Osteoblast (primary cell): ENCODE measurements at regions not wholly inside any gene's neighbourhood (a gene's known extent, or its start where the extent isn't known, plus 50 kb on each side); places are given as distances from the start of the nearest gene placed in this dataset.

ENCODE experiments used
- DNase-seq: peaks from one replicate; pipeline ENCODE4 v3.0.0; 2011; ENCODE audit warnings: low spot score, mixed read lengths; ENCODE audit not compliant: insufficient read length; ENCODE audit errors: missing footprints
- H2AFZ ChIP-seq: 2 replicates; pipeline ENCODE4 v1.6.0; 2011; ENCODE audit warnings: mild to moderate bottlenecking, low read length
- H3K27ac ChIP-seq: 2 replicates; pipeline ENCODE4 v1.5.1; 2011; ENCODE audit warnings: mild to moderate bottlenecking, low read depth, low read length, moderate library complexity
- H3K27me3 ChIP-seq: 2 replicates; pipeline ENCODE4 v1.6.0; 2012; ENCODE audit warnings: mild to moderate bottlenecking, control low read depth, inconsistent platforms, low read length, moderate library complexity; ENCODE audit not compliant: insufficient read depth
- H3K36me3 ChIP-seq: 2 replicates; pipeline ENCODE4 v1.5.1; 2011; ENCODE audit warnings: mild to moderate bottlenecking, low read length, control low read depth, moderate library complexity; ENCODE audit not compliant: insufficient read depth
- H3K4me1 ChIP-seq: 2 replicates; pipeline ENCODE4 v1.5.1; 2011; ENCODE audit warnings: mild to moderate bottlenecking, low read length, control low read depth, moderate library complexity; ENCODE audit not compliant: insufficient read depth
- H3K4me2 ChIP-seq: 2 replicates; pipeline ENCODE4 v1.6.0; 2011; ENCODE audit warnings: mild to moderate bottlenecking, low read length; ENCODE audit not compliant: insufficient read depth
- H3K4me3 ChIP-seq: fragments of 200-600 bp; sonication (generic); 3 replicates; pipeline ENCODE4 v1.5.1; 2012; ENCODE audit warnings: mild to moderate bottlenecking, low read length, inconsistent platforms; ENCODE audit not compliant: insufficient read depth
- H3K79me2 ChIP-seq: 2 replicates; pipeline ENCODE4 v1.6.0; 2012; ENCODE audit warnings: mild to moderate bottlenecking, low read length, control low read depth, inconsistent platforms; ENCODE audit not compliant: insufficient read depth
- H3K9me3 ChIP-seq: 2 replicates; pipeline ENCODE4 v1.5.1; 2011; ENCODE audit warnings: low read depth, low read length, control low read depth
- H4K20me1 ChIP-seq: 2 replicates; pipeline ENCODE4 v1.6.0; 2012; ENCODE audit warnings: mild to moderate bottlenecking, low read length, control low read depth; ENCODE audit not compliant: insufficient read depth
- TF ChIP-seq, protein P1 (sequence below): IDR thresholded peaks from 2 replicates; pipeline ENCODE4 v1.5.1; 2011; ENCODE audit warnings: mild to moderate bottlenecking, low read depth, low read length, moderate library complexity; ENCODE audit errors: extremely low read depth

DNA sequence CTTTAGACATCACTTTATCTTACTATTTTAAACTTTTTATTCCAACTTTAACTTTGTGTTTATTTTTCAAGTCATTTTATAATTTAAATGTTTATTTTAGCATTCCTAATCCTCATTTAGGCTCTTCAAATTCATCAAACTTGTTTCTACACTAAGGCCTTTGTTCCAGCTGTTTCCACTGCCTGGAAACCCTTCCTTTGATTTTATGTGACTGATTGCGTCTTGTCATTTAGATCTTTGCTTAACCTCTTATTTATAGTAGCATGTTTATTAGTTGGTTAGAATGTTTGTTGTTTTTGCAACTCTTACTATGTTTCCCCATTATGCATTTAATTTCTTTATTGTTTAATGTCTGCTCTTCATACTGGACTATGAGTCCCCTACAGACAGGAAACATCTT is 132.0 kb downstream of the FAM181B start:
- H4K20me1 ChIP-seq, result no peaks in the 10 kb centered on the region
- no peak overlapping the region for H3K4me3 ChIP-seq
- no peaks in the 10 kb centered on the region for H3K27me3 ChIP-seq
- H3K4me1 ChIP-seq, result no peaks in the 10 kb centered on the region
- H2AFZ ChIP-seq, result no peak overlapping the region
- H3K4me2 ChIP-seq, result no peak overlapping the region
- no peak for DNase-seq
- TF ChIP-seq, protein P1, sequence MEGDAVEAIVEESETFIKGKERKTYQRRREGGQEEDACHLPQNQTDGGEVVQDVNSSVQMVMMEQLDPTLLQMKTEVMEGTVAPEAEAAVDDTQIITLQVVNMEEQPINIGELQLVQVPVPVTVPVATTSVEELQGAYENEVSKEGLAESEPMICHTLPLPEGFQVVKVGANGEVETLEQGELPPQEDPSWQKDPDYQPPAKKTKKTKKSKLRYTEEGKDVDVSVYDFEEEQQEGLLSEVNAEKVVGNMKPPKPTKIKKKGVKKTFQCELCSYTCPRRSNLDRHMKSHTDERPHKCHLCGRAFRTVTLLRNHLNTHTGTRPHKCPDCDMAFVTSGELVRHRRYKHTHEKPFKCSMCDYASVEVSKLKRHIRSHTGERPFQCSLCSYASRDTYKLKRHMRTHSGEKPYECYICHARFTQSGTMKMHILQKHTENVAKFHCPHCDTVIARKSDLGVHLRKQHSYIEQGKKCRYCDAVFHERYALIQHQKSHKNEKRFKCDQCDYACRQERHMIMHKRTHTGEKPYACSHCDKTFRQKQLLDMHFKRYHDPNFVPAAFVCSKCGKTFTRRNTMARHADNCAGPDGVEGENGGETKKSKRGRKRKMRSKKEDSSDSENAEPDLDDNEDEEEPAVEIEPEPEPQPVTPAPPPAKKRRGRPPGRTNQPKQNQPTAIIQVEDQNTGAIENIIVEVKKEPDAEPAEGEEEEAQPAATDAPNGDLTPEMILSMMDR, result no peak
- H3K36me3 ChIP-seq, result no peaks in the 10 kb centered on the region
- H3K9me3 ChIP-seq, result no peaks in the 10 kb centered on the region
- H3K79me2 ChIP-seq, result no peaks in the 10 kb centered on the region
- no peak overlapping the region for H3K27ac ChIP-seq

DNA sequence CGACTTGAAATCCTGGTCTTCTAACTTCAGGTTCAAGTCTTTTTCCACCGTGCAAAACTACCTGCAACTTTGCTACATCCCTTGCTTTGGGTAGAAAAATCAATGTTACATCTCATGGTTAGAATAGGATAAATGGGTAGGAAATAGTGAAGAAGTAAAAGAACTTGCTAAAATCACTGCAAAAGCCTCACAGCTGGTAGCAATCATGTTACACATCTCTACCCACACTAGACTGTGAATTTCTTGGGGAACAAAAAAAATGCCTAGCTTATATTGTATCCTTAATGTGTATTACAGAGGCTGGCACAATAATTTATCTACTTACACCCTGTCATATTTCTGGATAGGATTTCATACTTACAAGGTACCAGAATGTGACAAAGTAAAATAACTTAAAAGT is 133.8 kb downstream of the FAM181B start:
- DNase-seq, result no peak
- Histone ChIP-seq H3K79me2 (no peaks in the 10 kb centered on the region), H3K4me1 (no peaks in the 10 kb centered on the region), H3K27ac (no peak overlapping the region), H3K36me3 (no peaks in the 10 kb centered on the region), H3K9me3 (no peaks in the 10 kb centered on the region), H3K4me3 (no peak overlapping the region), H3K27me3 (no peaks in the 10 kb centered on the region), H3K4me2 (no peak overlapping the region), H2AFZ (no peak overlapping the region), H4K20me1 (no peaks in the 10 kb centered on the region)
- TF ChIP-seq, protein P1, result no peak

DNA sequence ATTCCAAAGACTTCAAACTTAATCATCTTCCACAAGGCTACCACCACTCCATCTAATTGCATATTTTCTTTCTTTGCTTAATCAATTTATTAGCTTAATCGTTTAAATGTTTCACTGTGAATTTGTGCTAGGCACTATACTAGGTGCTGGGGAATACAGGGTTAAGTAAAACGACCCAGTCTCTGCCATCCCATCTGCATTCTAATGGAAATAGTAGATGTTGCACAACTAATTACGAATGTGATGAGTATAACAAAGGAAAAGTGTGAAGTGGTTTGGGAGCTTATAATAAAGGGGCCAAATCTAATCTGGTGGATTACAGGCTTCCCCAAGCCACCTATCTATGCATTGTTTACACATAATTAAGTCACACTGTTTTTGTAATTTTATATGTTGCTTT is 147.1 kb downstream of the FAM181B start:
- H3K79me2 ChIP-seq, result no peaks in the 10 kb centered on the region
- H3K27ac ChIP-seq, result no peak overlapping the region
- TF ChIP-seq, protein P1, result no peak
- no peaks in the 10 kb centered on the region for H3K27me3 ChIP-seq
- no peaks in the 10 kb centered on the region for H3K4me1 ChIP-seq
- no peaks in the 10 kb centered on the region for H3K36me3 ChIP-seq
- H4K20me1 ChIP-seq, result no peaks in the 10 kb centered on the region
- H3K9me3 ChIP-seq, result no peaks in the 10 kb centered on the region
- no peak overlapping the region for H3K4me3 ChIP-seq
- DNase-seq, result no peak
- no peak overlapping the region for H2AFZ ChIP-seq
- H3K4me2 ChIP-seq, result no peak overlapping the region

DNA sequence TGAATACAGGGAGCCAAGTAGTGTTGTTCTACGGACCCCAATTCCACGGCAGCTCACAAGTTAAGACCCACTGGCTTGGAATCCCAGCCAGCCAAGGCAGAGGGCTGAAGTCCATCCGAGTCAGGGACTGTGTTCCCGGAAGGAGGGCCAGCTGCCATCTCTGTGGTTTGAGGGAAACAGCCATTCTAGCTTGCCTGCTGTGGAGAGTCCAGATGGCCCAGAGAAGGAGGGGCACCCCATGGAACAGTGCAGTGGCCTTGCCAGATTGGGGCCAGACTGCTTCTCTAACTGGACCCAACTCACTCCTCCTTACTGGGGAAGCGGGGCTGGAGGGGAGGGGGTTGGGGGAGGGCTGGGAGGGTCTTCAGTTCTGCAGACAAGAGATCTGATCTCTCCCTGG is 156.4 kb downstream of the FAM181B start:
- Histone ChIP-seq H2AFZ (no peak overlapping the region), H3K9me3 (no peaks in the 10 kb centered on the region), H4K20me1 (no peaks in the 10 kb centered on the region), H3K4me1 (no peaks in the 10 kb centered on the region), H3K4me2 (no peak overlapping the region), H3K4me3 (no peak overlapping the region), H3K27me3 (no peaks in the 10 kb centered on the region), H3K79me2 (no peaks in the 10 kb centered on the region), H3K36me3 (no peaks in the 10 kb centered on the region), H3K27ac (no peak overlapping the region)
- no peak for DNase-seq
- TF ChIP-seq, protein P1, result no peak
